Peyer's patch (tissue), 4 donors: ENCODE measurements at regions not wholly inside any gene's neighbourhood (a gene's known extent, or its start where the extent isn't known, plus 50 kb on each side); places are given as distances from the start of the nearest gene placed in this dataset.
A peak's percentile ranks its signal among the peaks of the same experiment; 100 is the strongest.

ENCODE experiments used
- DNase-seq, 3 donors: peaks; one replicate each; pipeline ENCODE4 v3.0.0-alpha.2; 2017 to 2019
- H3K27ac ChIP-seq, 4 donors: fragments of 200-600 bp; sonication (generic); one replicate each; pipeline ENCODE4 v1.5.1; 2016 to 2019
- H3K27me3 ChIP-seq, 2 donors: fragments of 200-600 bp; sonication (generic); one replicate each; pipeline ENCODE4 v1.5.1; 2019
- H3K36me3 ChIP-seq, 3 donors: fragments of 200-600 bp; sonication (generic); one replicate each; pipeline ENCODE4 v1.5.1; 2016 to 2019
- H3K4me1 ChIP-seq, 4 donors: fragments of 200-600 bp; sonication (generic); one replicate each; pipeline ENCODE4 v1.5.1; 2016 to 2019
- H3K4me3 ChIP-seq, 4 donors: fragments of 200-600 bp; sonication (generic); 1 replicate in 3 of 4; 2 replicates in 1 of 4; pipeline ENCODE4 v1.5.1; 2016 to 2019; ENCODE audit warnings: mild to moderate bottlenecking in 1 of 4
- H3K9me3 ChIP-seq, 4 donors: fragments of 200-600 bp; sonication (generic); one replicate each; pipeline ENCODE4 v1.5.1; 2016 to 2019; ENCODE audit warnings: mild to moderate bottlenecking in 1 of 4
- CTCF ChIP-seq, 6 experiments: fragments of 450-650 bp in 4 of 6; fragments of 200-600 bp in 2 of 6; sonication (generic) in 1 of 6; IDR thresholded peaks; one replicate each; pipeline ENCODE4 v1.5.1; 2017 to 2019; ENCODE audit warnings: antibody characterized with exemption in 6 of 6, mild to moderate bottlenecking in 3 of 6, moderate library complexity in 1 of 6
- POLR2A ChIP-seq, 2 donors: fragments of 450-650 bp; IDR thresholded peaks; one replicate each; pipeline ENCODE4 v1.5.1; 2017; ENCODE audit warnings: antibody characterized with exemption in 2 of 2, mild to moderate bottlenecking in 2 of 2, moderate library complexity in 2 of 2

GRCh38 chr4:26106776-26107175, 192.8 kb downstream of the SMIM20 start:
- Histone ChIP-seq H3K4me3 (no peak overlapping the region), H3K9me3 (no peaks in the 10 kb centered on the region), H3K27ac (peak overlapping the region in 3 of 4 donors; percentile 15 to 55 (median 17)), H3K36me3 (no peaks in the 10 kb centered on the region), H3K27me3 (no peaks in the 10 kb centered on the region), H3K4me1 (no peaks in the 10 kb centered on the region)
- no peak for TF ChIP-seq CTCF (IDR thresholded peaks at IDR 0.05)
- no peak for TF ChIP-seq POLR2A (IDR thresholded peaks at IDR 0.05)
- DNase-seq: no peak

GRCh38 chr4:26108054-26108453, 194.0 kb downstream of the SMIM20 start:
- Histone ChIP-seq H3K9me3 (peaks cover 0 to 4% (median 0%) of the 10 kb centered on the region in 4 donors), H3K27ac (no peak overlapping the region), H3K4me1 (no peaks in the 10 kb centered on the region), H3K4me3 (no peak overlapping the region), H3K27me3 (no peaks in the 10 kb centered on the region), H3K36me3 (no peaks in the 10 kb centered on the region)
- DNase-seq: no peak
- TF ChIP-seq CTCF (IDR thresholded peaks at IDR 0.05): no peak
- TF ChIP-seq POLR2A (IDR thresholded peaks at IDR 0.05): no peak

DNA sequence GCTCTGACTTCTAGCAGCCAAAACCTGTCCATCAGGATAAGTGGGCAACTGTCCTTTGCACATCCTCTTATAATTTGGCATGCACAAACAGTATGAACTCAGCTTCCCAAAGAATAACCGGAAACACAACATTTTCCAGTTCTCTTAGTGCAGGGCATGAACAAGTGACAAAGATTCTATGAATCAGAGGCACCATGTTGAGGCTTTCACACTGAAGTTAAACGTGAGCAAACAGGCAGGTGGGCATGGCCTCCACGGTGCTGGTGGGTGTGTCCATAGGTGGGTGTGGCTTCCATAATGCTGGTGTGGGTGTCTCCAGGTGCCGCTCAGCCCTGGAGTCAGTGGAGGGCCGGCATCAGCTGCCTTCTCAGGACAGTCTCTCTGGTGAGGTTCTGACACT, 196.5 kb downstream of the SMIM20 start:
- H3K27me3 ChIP-seq: no peaks in the 10 kb centered on the region
- no peak for TF ChIP-seq CTCF (IDR thresholded peaks at IDR 0.05)
- no peak for TF ChIP-seq POLR2A (IDR thresholded peaks at IDR 0.05)

GRCh38 chr4:26113339-26113940, 199.4 kb downstream of the SMIM20 start:
- H3K27ac ChIP-seq: no peak overlapping the region
- TF ChIP-seq CTCF (IDR thresholded peaks at IDR 0.05): no peak
- TF ChIP-seq POLR2A (IDR thresholded peaks at IDR 0.05): no peak
- no peaks in the 10 kb centered on the region for H3K27me3 ChIP-seq
- H3K4me1 ChIP-seq: no peaks in the 10 kb centered on the region
- no peak overlapping the region for H3K4me3 ChIP-seq
- H3K36me3 ChIP-seq: no peaks in the 10 kb centered on the region
- peaks cover 0 to 8% (median 0%) of the 10 kb centered on the region in 4 donors for H3K9me3 ChIP-seq
- DNase-seq: no peak

More for the DNA sequence above, 196.5 kb downstream of the SMIM20 start:
- Histone ChIP-seq H3K27ac (no peak overlapping the region), H3K36me3 (no peaks in the 10 kb centered on the region), H3K9me3 (peaks cover 0 to 8% (median 0%) of the 10 kb centered on the region in 4 donors), H3K4me3 (no peak overlapping the region), H3K4me1 (no peaks in the 10 kb centered on the region)
- DNase-seq: no peak

DNA sequence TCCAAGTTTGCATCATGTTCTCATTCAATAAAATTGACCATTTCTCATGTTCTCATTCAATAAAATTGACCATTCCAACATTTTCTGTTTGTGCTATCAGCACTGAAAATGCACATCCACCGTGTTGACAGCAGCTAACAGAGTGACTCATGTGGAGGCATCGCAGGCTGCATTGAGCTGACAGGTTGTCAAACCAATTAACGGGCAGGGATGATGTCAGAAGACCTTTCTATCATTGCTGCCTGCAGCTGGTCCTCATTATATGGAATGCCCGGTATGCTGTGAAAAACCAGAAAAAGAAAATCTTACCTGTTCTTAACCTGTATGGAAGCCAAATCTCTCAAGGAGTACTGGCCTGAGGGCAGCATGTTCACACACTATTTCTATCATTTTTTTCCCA, 202.0 kb downstream of the SMIM20 start:
- Histone ChIP-seq H3K27me3 (no peaks in the 10 kb centered on the region), H3K36me3 (no peaks in the 10 kb centered on the region), H3K4me3 (no peak overlapping the region), H3K4me1 (no peaks in the 10 kb centered on the region), H3K9me3 (peaks cover 0 to 8% (median 0%) of the 10 kb centered on the region in 4 donors), H3K27ac (no peak overlapping the region)
- DNase-seq: no peak
- no peak for TF ChIP-seq CTCF (IDR thresholded peaks at IDR 0.05)
- no peak for TF ChIP-seq POLR2A (IDR thresholded peaks at IDR 0.05)
